CD14-positive monocyte (primary cell): ENCODE measurements at regions not wholly inside any gene's neighbourhood (a gene's known extent, or its start where the extent isn't known, plus 50 kb on each side); places are given as distances from the start of the nearest gene placed in this dataset.

Experiments used
- DNase-seq, 3 donors: peaks; one replicate each; pipeline ENCODE4 v3.0.0-alpha.2; 2011 to 2022
- H2AFZ ChIP-seq: 2 replicates; pipeline ENCODE4 v1.6.0; 2012; ENCODE audit warnings: mild to moderate bottlenecking, low read depth, low read length, inconsistent platforms; ENCODE audit not compliant: insufficient read depth, poor library complexity, severe bottlenecking
- H3K27ac ChIP-seq, 2 donors: 1 replicate in 1 of 2; 2 replicates in 1 of 2; pipeline ENCODE4 v1.5.1; 2012 to 2013; ENCODE audit warnings: low read length in 2 of 2, control low read depth in 1 of 2, inconsistent platforms in 1 of 2, low read depth in 1 of 2, mild to moderate bottlenecking in 1 of 2
- H3K27me3 ChIP-seq, 2 donors: one replicate each; pipeline versions ENCODE4 v1.6.0 to v1.6.1; 2011 to 2013; ENCODE audit warnings: low read length in 2 of 2; ENCODE audit not compliant: control insufficient read depth in 2 of 2, insufficient read depth in 2 of 2
- H3K36me3 ChIP-seq, 2 donors: replicated peaks in 1 of 2; 1 replicate in 1 of 2; 2 replicates in 1 of 2; pipeline versions ENCODE4 v1.5.1 to v1.6.1; 2012 to 2013; ENCODE audit warnings: low read length in 2 of 2, control low read depth in 1 of 2, inconsistent platforms in 1 of 2, mild to moderate bottlenecking in 1 of 2; ENCODE audit not compliant: insufficient read depth in 2 of 2, control insufficient read depth in 1 of 2
- H3K4me1 ChIP-seq, 2 donors: 1 replicate in 1 of 2; 2 replicates in 1 of 2; pipeline versions ENCODE4 v1.5.1 to v1.6.1; 2012 to 2013; ENCODE audit warnings: low read length in 2 of 2, control low read depth in 1 of 2, inconsistent platforms in 1 of 2, mild to moderate bottlenecking in 1 of 2, moderate library complexity in 1 of 2; ENCODE audit not compliant: insufficient read depth in 2 of 2, control insufficient read depth in 1 of 2
- H3K4me2 ChIP-seq: replicated peaks from 2 replicates; pipeline ENCODE3; 2012; ENCODE audit warnings: low read length, moderate library complexity, mild to moderate bottlenecking; ENCODE audit not compliant: poor library complexity, severe bottlenecking; ENCODE audit errors: extremely low read depth
- H3K4me3 ChIP-seq, 3 experiments: fragments of 200-600 bp in 1 of 3; sonication (generic) in 1 of 3; replicated peaks in 1 of 3; 1 replicate in 2 of 3; 2 replicates in 1 of 3; pipeline ENCODE4 v1.5.1; 2011 to 2013; ENCODE audit warnings: low read length in 3 of 3, mild to moderate bottlenecking in 3 of 3, control low read depth in 2 of 3, low read depth in 2 of 3, inconsistent platforms in 1 of 3, moderate library complexity in 1 of 3
- H3K79me2 ChIP-seq: 2 replicates; pipeline ENCODE4 v1.6.0; 2012; ENCODE audit warnings: mild to moderate bottlenecking, control low read depth, inconsistent platforms, low read length, moderate library complexity; ENCODE audit not compliant: insufficient read depth
- H3K9ac ChIP-seq: 2 replicates; pipeline ENCODE4 v1.6.0; 2017; ENCODE audit warnings: low read length, mild to moderate bottlenecking; ENCODE audit not compliant: insufficient read depth, poor library complexity, severe bottlenecking
- H3K9me3 ChIP-seq, 2 donors: replicated peaks in 1 of 2; 1 replicate in 1 of 2; 2 replicates in 1 of 2; pipeline versions ENCODE4 v1.5.1 to v1.6.1; 2012 to 2013; ENCODE audit warnings: low read length in 2 of 2, control low read depth in 1 of 2; ENCODE audit not compliant: control insufficient read depth in 1 of 2, insufficient read depth in 1 of 2
- H4K20me1 ChIP-seq: 2 replicates; pipeline ENCODE4 v1.6.0; 2012; ENCODE audit warnings: mild to moderate bottlenecking, low read length, control low read depth, moderate library complexity; ENCODE audit not compliant: insufficient read depth
- H3K27ac Mint-ChIP-seq, 7 donors: one replicate each; pipeline ENCODE4 v1.8.0; 2020; ENCODE audit warnings: mild to moderate bottlenecking in 7 of 7, mixed read lengths in 7 of 7, moderate library complexity in 6 of 7, inconsistent platforms in 2 of 7
- H3K27me3 Mint-ChIP-seq, 3 donors: one replicate each; pipeline ENCODE4 v1.8.0; 2021 to 2022; ENCODE audit warnings: low read depth in 3 of 3, mild to moderate bottlenecking in 3 of 3, mixed read lengths in 3 of 3, moderate library complexity in 3 of 3, inconsistent platforms in 1 of 3
- H3K36me3 Mint-ChIP-seq, 2 donors: one replicate each; pipeline ENCODE4 v1.8.0; 2020; ENCODE audit warnings: mixed read lengths in 2 of 2, inconsistent platforms in 1 of 2, mild to moderate bottlenecking in 1 of 2
- H3K4me1 Mint-ChIP-seq: one replicate; pipeline ENCODE4 v1.8.0; 2020; ENCODE audit warnings: mild to moderate bottlenecking, mixed read lengths
- H3K4me3 Mint-ChIP-seq, 2 donors: one replicate each; pipeline ENCODE4 v1.8.0; 2020; ENCODE audit warnings: mild to moderate bottlenecking in 2 of 2, mixed read lengths in 2 of 2, moderate library complexity in 1 of 2
- H3K9me3 Mint-ChIP-seq, 7 donors: one replicate each; pipeline ENCODE4 v1.8.0; 2020 to 2022; ENCODE audit warnings: mixed read lengths in 7 of 7, mild to moderate bottlenecking in 6 of 7, moderate library complexity in 6 of 7, inconsistent platforms in 2 of 7
- CTCF ChIP-seq: fragments of 200-600 bp; IDR thresholded peaks from one replicate; pipeline ENCODE4 v1.8.0; 2022; ENCODE audit warnings: antibody characterized with exemption, mild to moderate bottlenecking
- WGBS: methylation state at CpG from one replicate; pipeline ENCODE4 v1.1.5; 2013; ENCODE audit warnings: missing lambda C conversion rate; ENCODE audit not compliant: insufficient coverage; 5-methylcytosine and 5-hydroxymethylcytosine counted together
- intact Hi-C, 2 donors: fragments of 100-400 bp; cut with micrococcal nuclease; formaldehyde crosslinking; loops; one replicate each; pipeline versions ENCODE4 v1.15.0 to v1.15.1; 2023

GRCh38 chr21:18914570-18914969 lies 511.0 kb upstream of the TMPRSS15 start:
- Histone ChIP-seq H4K20me1 (no peaks in the 10 kb centered on the region), H3K36me3 (no peaks in the 10 kb centered on the region), H2AFZ (no peak overlapping the region), H3K4me2 (no peak overlapping the region), H3K4me3 (no peak overlapping the region), H3K27ac (no peak overlapping the region), H3K9ac (no peak overlapping the region), H3K9me3 (peaks cover 22 to 31% of the 10 kb centered on the region in 2 donors), H3K4me1 (no peaks in the 10 kb centered on the region), H3K27me3 (no peaks in the 10 kb centered on the region), H3K79me2 (no peaks in the 10 kb centered on the region)
- 100% methylated on average over 1 of the region's 2 CpGs for WGBS
- no peak for TF ChIP-seq CTCF
- Mint-ChIP-seq H3K4me3 (no peak overlapping the region), H3K36me3 (no peaks in the 10 kb centered on the region), H3K27ac (no peak overlapping the region), H3K9me3 (peaks cover 5 to 19% (median 9%) of the 10 kb centered on the region in 7 donors), H3K27me3 (no peaks in the 10 kb centered on the region), H3K4me1 (no peaks in the 10 kb centered on the region)
- DNase-seq, result no peak
- intact Hi-C loops, result no loop called here

GRCh38 chr21:18917622-18918021 lies 514.0 kb upstream of the TMPRSS15 start:
- TF ChIP-seq CTCF, result no peak
- intact Hi-C loops, result no loop called here
- Mint-ChIP-seq H3K4me1 (no peaks in the 10 kb centered on the region), H3K9me3 (peaks cover 2 to 18% (median 7%) of the 10 kb centered on the region in 7 donors), H3K27ac (no peak overlapping the region), H3K36me3 (no peaks in the 10 kb centered on the region), H3K4me3 (no peak overlapping the region), H3K27me3 (no peaks in the 10 kb centered on the region)
- Histone ChIP-seq H3K79me2 (no peaks in the 10 kb centered on the region), H3K27me3 (no peaks in the 10 kb centered on the region), H3K4me2 (no peak overlapping the region), H3K4me1 (no peaks in the 10 kb centered on the region), H4K20me1 (no peaks in the 10 kb centered on the region), H3K27ac (no peak overlapping the region), H2AFZ (no peak overlapping the region), H3K4me3 (no peak overlapping the region), H3K36me3 (no peaks in the 10 kb centered on the region), H3K9ac (no peak overlapping the region), H3K9me3 (peaks cover 19 to 25% of the 10 kb centered on the region in 2 donors)
- no peak for DNase-seq
- WGBS, result 94% methylated on average over 2 of the region's 6 CpGs
